ENCODE measurements at regions not wholly inside any gene's neighbourhood (a gene's known extent, or its start where the extent isn't known, plus 50 kb on each side); places are given as distances from the start of the nearest gene placed in this dataset.

DNA sequence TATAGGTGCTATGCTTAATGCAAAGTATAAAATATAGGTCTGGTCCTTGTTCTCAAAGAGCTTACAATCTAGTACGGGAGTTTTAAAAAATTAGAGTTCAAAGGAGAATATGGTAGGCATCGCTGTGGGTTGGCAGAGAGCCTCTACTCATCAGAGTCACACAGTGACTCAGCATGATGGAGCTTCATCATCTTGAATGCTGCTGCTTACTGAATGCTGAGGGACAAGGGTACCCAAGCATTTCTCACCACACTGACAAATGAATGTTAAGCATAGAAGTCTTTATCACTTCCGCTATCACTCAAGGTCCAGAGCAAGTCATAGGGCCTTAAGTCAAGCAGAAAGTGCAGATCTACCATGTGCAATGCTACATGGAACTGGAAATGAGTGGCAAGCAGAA is 268.6 kb upstream of the IGFBP7 start:
- H3K4me1 Mint-ChIP-seq: peaks cover 10% of the 10 kb centered on the region
- H3K27ac Mint-ChIP-seq: no peak overlapping the region
- TF ChIP-seq, protein P1, sequence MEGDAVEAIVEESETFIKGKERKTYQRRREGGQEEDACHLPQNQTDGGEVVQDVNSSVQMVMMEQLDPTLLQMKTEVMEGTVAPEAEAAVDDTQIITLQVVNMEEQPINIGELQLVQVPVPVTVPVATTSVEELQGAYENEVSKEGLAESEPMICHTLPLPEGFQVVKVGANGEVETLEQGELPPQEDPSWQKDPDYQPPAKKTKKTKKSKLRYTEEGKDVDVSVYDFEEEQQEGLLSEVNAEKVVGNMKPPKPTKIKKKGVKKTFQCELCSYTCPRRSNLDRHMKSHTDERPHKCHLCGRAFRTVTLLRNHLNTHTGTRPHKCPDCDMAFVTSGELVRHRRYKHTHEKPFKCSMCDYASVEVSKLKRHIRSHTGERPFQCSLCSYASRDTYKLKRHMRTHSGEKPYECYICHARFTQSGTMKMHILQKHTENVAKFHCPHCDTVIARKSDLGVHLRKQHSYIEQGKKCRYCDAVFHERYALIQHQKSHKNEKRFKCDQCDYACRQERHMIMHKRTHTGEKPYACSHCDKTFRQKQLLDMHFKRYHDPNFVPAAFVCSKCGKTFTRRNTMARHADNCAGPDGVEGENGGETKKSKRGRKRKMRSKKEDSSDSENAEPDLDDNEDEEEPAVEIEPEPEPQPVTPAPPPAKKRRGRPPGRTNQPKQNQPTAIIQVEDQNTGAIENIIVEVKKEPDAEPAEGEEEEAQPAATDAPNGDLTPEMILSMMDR (IDR thresholded peaks at IDR 0.05): no peak
- H3K36me3 Mint-ChIP-seq (ENCODE audit: low read depth): peaks cover 4% of the 10 kb centered on the region
- no peak for DNase-seq
- no peaks in the 10 kb centered on the region for H3K27me3 Mint-ChIP-seq (ENCODE audit: low read depth, poor library complexity)
- H3K4me3 Mint-ChIP-seq: no peak overlapping the region
- peaks cover 20% of the 10 kb centered on the region for H3K9me3 Mint-ChIP-seq

DNA sequence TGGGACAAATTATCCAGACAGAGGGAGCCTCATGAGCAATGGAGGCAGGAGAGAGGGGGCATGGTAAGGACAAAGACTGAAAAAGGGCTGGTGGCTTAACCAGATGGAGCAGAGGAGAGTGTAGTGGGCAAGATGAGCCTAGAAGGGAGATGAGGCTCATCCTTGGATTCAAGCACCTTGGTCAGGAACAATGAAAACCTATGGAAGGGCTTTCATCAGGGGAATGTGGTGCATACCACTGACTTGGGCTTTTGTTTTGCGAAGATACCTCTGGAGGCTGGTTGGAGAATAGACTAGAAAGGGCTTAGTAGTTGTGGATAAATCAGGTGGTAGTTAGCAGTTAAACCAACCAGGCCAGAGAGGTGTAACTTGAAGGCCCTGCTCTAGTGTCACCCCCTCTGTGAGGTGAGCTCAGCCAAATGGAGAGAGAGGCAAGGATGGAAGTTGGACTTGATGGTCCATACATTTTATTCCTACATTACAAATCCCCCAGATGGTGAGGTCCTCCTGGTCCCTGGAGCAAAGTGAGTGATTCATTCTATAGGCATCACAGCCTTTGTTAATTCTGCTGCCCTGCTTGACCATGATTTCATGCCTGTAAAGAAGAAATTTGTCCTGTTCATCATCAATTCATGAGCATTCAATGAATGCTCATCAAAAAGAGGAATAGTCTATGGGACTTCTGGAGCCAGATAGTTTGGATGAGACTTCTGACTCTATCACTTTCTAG is 264.8 kb upstream of the IGFBP7 start:
- Mint-ChIP-seq H3K4me3 (no peak overlapping the region), H3K9me3 (peaks cover 8% of the 10 kb centered on the region), H3K27me3 (ENCODE audit: low read depth, poor library complexity) (no peaks in the 10 kb centered on the region), H3K4me1 (peaks cover 25% of the 10 kb centered on the region), H3K27ac (no peak overlapping the region), H3K36me3 (ENCODE audit: low read depth) (no peaks in the 10 kb centered on the region)
- DNase-seq: no peak
- TF ChIP-seq, protein P1 (IDR thresholded peaks at IDR 0.05): no peak

DNA sequence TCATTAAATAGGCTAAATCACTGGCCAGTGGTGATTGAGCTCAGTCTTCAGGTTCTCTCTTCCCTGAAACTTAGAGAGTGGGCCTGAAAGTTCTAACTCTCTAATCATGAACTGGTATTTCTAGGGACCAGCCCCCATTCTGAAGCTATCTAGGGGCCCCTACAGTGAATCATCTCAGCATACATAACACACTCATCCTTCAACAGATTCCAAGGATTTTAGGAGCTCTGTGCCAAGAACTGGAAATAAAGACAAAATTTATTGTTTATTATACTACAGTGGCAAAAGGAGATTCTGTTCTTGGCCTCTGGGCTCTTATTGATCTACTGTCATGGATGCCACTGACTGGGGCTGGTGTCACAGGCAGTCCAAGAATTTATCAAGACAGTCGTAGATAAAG is 263.8 kb upstream of the IGFBP7 start:
- Mint-ChIP-seq H3K27me3 (ENCODE audit: low read depth, poor library complexity) (no peaks in the 10 kb centered on the region), H3K27ac (no peak overlapping the region), H3K4me1 (peaks cover 25% of the 10 kb centered on the region), H3K36me3 (ENCODE audit: low read depth) (no peaks in the 10 kb centered on the region), H3K9me3 (peaks cover 8% of the 10 kb centered on the region), H3K4me3 (no peak overlapping the region)
- DNase-seq: no peak
- TF ChIP-seq, protein P1 (IDR thresholded peaks at IDR 0.05): no peak

DNA sequence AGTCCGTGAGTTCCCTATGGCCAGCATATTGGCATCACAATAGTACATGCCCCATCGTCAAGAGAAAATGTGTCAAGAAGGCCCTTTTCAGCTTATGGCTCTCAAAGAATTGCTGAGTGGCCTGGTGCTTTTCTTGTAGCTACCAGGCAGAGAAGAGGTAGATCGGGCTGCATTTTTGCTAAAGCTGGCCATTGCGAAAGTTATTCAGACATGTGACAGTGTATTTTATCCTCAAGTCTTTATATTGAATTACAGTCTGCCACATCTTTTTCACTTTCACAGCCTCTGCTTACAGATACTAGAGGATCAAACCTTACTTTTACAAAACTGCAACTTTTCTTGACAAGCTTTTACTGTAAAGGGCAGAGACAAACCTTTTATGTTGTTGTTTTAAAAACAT is 261.5 kb upstream of the IGFBP7 start:
- Mint-ChIP-seq H3K9me3 (peaks cover 14% of the 10 kb centered on the region), H3K4me1 (peaks cover 25% of the 10 kb centered on the region), H3K27me3 (ENCODE audit: low read depth, poor library complexity) (no peaks in the 10 kb centered on the region), H3K27ac (peak overlapping the region; percentile 37), H3K4me3 (no peak overlapping the region), H3K36me3 (ENCODE audit: low read depth) (no peaks in the 10 kb centered on the region)
- TF ChIP-seq, protein P1 (IDR thresholded peaks at IDR 0.05): no peak
- DNase-seq: no peak

DNA sequence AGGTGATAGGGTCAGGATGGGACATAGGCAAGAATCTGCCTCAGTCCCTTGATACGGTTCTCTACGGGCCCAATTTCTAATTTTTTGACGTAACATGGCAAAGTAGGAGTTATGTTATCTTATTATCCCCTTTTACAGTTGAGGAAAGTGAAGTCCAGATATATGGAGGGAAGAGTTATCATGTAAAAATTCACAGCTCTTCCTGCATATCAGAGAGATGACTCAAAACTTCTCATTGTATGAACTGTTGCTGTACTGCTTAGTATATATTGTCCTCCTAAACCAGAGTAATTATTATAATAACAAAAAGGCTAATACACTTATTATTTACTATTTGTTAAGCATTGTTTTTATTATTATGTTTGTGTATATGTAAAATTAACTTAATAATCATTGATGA is 260.5 kb upstream of the IGFBP7 start:
- H3K4me1 Mint-ChIP-seq: peaks cover 25% of the 10 kb centered on the region
- H3K27me3 Mint-ChIP-seq (ENCODE audit: low read depth, poor library complexity): no peaks in the 10 kb centered on the region
- H3K27ac Mint-ChIP-seq: no peak overlapping the region
- no peaks in the 10 kb centered on the region for H3K36me3 Mint-ChIP-seq (ENCODE audit: low read depth)
- TF ChIP-seq, protein P1 (IDR thresholded peaks at IDR 0.05): no peak
- peaks cover 14% of the 10 kb centered on the region for H3K9me3 Mint-ChIP-seq
- DNase-seq: no peak
- H3K4me3 Mint-ChIP-seq: no peak overlapping the region

DNA sequence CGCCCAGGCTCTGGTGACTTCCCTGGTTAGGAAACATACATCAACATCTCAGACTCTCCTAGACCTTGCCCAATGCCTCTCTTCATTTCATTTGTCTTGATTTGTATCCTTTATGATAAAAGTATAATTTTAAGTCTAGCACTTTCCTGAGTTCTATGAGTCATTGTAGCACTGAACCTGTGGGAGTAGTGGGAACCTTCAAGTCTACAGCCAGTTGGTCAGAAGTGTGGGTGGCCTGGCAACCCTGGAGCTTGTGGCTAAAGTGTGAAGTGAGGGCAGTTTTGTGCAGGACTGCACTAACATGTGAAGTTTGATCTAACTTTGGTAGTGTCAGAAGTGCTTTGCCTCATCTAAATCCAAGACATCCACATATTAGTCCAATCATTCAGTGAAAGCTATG is 259.3 kb upstream of the IGFBP7 start:
- no peak for DNase-seq
- Mint-ChIP-seq H3K4me3 (no peak overlapping the region), H3K4me1 (peaks cover 19% of the 10 kb centered on the region), H3K27ac (no peak overlapping the region), H3K9me3 (peaks cover 6% of the 10 kb centered on the region), H3K27me3 (ENCODE audit: low read depth, poor library complexity) (no peaks in the 10 kb centered on the region), H3K36me3 (ENCODE audit: low read depth) (no peaks in the 10 kb centered on the region)
- TF ChIP-seq, protein P1 (IDR thresholded peaks at IDR 0.05): no peak
